NB4 (cell line): ENCODE measurements at regions not wholly inside any gene's neighbourhood (a gene's known extent, or its start where the extent isn't known, plus 50 kb on each side); places are given as distances from the start of the nearest gene placed in this dataset.

Experiments
- CTCF ChIP-seq: IDR thresholded peaks from one replicate; pipeline ENCODE4 v1.5.1; 2012; ENCODE audit warnings: low read depth, low read length
- POLR2A ChIP-seq: IDR thresholded peaks from 2 replicates; pipeline ENCODE4 v1.6.1; 2011; ENCODE audit warnings: mild to moderate bottlenecking; ENCODE audit not compliant: insufficient read length; ENCODE audit errors: extremely low read depth

- no peak for TF ChIP-seq POLR2A
- TF ChIP-seq CTCF, result no peak
Observed at GRCh38 chr5:96197347-96197746, 235.7 kb upstream of the ELL2 start.
